HG03039 (cell line): ENCODE measurements at regions not wholly inside any gene's neighbourhood (a gene's known extent, or its start where the extent isn't known, plus 50 kb on each side); places are given as distances from the start of the nearest gene placed in this dataset.
"Not testable (repeated sequence)": the region's sequence is repeated elsewhere in the genome, so short reads cannot be mapped to it uniquely, and the experiment has no call there.

Source experiments
- ATAC-seq: cut with Tn5 transposase; IDR thresholded peaks from one replicate; pipeline ENCODE4 v1.9.1; 2021; ENCODE audit warnings: mild to moderate bottlenecking, moderate library complexity; ENCODE audit not compliant: unreplicated experiment

DNA sequence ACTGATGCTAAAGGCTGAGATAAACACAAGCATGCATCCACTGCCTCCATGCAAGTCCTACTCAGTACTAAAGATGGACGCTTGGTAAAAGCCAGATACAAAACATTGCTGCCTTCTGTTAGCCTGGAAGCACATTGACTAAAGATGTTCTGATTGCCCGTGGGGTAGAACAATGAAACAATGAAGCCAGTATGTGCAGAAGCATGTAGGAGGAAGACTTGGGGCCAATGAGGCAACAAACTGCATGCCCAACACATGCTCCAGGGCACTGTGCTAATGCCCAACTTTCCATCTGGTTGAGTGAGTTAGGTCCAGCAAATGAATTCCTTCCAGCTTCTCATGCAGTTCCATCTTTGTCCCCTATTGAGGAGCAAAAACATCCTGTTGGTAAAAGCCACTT, 1245.5 kb downstream of the GATA3 start:
- ATAC-seq, result no peak

DNA sequence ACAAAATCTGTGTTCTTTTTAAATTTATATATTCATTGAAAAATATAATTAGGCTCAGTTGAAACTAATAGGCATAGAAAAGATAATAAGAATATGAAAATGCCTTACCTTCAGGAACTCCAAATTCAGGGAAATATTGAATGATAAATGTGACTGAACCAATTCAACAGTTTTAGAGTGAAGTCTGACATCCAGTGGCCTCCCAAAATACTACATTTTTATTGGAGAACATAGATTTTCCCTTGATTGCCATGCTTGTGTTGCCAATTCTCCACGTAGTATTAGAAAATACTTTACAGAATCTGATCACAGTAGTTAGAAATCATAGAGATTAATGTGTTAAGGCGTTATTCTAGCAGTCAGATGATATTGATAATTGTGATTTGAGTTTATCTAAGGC, 1246.7 kb downstream of the GATA3 start:
- no peak for ATAC-seq

DNA sequence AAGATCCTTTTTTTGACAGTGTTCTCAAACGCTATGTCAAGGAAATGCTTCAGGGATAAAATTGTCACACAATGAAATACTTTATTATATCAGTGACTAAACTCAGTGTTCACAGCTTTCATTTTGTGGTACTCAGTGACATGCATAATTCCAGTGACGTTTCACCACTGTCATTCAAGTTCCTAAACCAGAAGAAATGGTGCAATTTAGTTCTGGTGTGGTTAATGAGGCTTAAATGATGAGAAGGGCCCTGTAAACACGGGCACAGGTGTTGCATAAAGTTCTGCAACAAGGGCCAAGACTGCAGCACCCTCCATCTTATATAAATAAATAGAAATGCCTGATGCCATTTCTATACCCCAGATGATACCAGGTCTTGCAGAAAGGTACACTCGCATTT, 1247.1 kb downstream of the GATA3 start:
- no peak for ATAC-seq

DNA sequence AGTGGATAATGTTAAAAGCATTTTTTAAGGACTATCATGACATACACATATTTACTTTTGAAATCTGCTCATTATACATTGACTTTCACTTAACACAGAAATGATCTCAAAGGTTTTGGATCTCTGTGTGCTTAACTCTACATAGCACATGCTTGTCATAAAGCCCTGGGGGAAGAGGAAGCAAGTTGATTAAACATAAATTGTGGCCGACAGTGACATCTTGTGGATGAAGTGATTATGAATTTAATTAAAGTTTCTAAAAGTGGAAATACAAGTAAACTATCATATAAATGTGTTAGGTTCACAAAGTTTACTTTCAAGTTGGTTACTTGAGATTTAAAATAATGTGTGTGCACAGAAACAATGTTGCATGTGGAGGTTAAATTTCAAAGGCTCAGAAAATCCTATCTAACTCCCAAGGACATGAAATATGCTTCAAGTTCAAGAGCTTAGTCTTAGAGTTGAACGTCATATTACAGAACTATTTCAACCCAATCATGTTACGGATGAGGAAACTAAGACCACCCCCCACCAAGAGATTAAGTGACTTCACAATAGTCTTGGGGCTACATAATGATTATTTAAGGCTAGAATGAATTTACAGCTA, 1247.8 kb downstream of the GATA3 start:
- no peak for ATAC-seq

DNA sequence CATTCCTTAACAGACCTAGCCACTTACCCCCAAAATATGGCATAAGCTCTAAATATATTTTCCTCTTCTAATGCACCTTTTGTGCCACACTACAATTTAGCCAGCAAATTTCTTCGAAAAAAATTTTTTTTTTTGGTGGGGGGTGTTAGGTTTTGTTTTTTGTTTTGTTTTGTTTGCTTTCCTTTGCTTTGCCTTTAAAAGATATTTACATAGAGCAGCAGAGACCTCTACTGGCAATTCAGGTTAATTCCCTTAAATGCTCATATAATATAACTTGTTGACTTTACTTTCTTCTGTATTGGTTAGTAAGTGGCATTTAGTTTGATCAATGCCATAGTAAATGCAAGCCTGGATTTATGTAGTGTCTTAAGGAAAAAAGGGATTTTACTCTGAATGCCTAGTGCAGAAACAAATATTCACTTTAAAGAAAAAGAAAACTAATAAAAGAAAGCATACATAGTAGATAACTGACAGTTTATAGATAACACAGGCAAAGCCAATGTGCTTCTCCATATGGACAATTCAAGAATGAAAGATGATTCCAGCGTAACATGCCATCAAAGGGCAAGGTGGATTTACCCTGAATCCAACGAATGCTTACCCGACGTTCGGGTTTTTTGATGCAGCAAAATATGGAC, 1250.6 kb downstream of the GATA3 start:
- ATAC-seq, result no peak

DNA sequence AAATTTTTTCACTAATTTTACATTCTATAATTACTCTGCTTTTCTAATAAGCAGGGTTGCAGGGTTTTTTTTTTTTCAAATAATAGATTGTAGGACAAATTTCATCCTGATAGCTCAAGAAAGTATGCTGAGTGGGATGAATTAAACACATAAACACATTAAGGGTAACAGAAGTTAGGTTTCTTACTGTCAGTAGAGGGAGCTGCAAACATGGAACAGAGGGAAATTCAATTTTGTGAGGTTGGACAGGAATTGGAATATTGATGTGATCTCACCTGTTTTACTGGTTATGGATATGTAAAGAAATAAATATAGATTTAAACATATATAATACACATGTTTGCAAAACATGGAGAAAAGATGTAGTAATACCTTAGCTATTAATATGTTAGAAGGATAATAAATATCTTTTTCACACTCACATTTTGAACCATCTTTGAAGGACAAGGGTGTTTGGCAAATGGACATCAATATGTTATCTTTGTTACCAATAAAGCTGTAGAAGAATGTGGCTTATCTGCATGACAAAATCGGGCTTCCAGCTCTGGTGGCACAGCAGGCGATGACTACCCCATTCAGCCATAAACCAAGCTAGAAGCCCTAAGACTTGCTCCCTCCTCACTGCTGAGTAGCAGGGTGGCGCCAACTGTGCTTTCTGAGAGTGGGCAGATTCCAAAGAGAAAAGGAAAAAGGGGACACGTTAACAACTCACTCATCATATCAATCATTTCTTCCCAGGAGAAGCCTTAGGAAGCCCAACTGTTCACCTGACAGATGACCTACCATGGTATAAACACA, 1257.4 kb downstream of the GATA3 start:
- no peak for ATAC-seq

DNA sequence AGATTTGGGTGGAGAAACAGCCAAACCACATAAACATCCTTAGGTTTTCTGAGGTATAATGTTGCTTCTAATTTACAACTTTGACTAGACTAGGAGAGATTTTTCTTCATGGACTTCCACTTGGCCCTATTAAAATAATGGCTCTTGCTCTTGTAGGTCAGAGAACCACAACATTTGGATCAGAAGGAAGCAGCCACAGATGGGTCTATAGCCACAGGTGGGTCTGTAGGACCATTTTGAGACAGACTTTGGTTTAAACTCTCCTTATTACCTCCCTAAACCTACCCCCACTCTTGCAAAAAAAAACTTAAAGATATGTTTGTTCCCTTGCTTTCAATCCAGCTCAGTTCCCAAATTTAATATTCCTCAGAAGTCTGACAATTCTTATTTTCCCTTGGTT, 1260.8 kb downstream of the GATA3 start:
- no peak for ATAC-seq

DNA sequence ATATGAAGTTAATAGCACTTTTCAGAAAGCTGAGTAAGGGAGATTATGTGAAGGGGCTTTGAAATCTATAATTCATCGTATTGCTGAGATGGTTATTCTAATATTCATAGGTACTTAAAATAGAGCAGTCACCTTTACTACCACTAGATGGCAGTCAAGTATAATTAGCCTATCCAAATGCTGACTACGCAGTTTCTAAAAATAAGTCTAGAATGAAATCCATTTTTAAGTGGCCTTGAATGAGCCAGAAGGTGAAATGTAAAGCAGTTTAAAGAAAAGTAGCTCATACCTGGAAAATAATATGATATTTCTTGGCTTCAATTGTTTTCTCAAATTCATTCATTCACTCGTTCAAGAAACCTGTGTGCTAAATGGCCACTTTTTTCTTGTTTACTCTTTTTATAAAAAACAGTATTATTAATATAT, 1277.1 kb downstream of the GATA3 start:
- no peak for ATAC-seq

DNA sequence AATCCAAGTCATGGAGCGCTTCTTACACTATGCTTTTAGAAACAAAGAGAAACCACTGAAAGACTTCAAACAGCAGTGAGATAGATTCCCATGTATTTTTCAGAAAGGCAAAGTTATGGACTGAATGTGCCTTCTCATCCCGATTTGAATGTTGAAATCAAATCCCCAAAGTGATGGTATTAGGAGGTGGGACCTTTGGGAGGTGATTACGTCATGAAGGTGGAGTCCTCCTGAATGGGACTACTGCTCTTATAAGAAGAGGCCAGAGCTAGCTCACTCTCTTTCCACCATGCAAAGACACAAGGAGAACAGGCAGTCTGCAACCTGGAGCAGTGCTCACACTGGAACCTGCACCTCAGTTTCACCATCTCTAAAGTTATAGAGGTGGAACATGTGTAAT, 1279.8 kb downstream of the GATA3 start:
- no peak for ATAC-seq

DNA sequence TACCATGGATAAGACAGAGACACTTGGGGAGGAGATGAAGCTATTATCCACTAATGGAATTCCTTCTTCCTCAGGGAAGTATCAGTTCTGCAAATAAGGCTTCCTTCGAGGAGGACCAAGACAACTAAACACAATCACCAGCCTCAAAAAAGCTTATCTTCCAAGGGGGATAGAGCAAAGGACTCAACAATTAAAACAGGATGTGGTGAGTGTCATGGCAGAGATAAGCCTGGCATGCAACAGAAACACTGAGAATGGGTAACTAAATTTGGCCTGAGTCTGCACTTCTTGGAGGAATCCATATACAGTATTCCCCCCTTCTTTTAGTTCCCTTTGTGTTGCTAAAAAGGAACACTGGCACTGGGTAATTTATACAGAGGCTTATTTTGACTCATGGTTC, 1285.2 kb downstream of the GATA3 start:
- no peak for ATAC-seq

DNA sequence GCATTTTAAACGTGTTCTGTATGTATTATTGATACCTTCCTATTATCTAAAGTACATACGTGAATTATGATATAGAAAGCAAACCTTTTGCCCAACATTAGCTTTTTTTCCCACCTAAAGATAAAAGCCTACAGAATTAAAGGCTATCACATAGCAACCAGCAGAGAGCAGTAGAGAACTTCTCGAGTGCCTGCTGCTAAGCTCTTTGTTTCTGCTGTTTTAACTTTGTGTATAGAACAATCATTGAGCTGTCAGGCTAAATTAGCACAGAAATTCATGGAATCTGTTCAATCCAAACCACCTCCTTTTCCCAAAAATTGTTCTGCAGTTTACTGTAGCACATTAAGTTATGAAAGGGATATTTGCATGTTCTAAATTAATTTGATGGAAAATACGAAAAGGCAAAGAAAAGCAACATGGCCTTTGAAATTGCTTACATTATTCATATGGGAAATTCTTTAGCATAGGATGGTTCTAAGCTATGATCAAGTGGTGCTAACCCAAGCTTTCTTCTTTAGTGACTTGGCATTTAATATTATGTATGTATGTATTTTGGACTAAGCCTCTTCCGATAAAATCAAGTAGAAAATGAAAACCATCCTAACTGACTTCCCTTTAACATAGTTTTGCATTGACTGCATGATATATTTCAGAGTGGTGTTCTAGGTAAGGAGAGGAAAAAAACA, 1288.5 kb downstream of the GATA3 start:
- no peak for ATAC-seq

DNA sequence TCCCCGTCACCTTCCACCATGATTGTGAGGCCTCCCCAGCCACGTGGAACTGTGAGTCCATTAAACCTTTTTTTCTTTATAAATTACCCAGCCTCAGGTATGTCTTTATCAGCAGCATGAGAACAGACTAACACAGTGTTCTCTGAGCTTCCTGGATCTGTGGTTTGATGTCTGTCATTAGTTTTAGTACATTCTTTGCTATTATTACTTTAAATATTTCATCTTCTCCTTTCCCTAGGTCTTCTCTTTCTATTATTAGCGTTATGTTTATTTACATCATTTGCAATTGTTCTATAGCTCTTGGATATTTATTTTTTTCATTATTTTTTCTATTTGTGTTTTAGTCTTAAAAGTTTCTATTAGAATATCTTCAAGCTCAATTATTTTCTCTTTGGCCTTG, 1293.4 kb downstream of the GATA3 start:
- ATAC-seq, result not testable (repeated sequence)

DNA sequence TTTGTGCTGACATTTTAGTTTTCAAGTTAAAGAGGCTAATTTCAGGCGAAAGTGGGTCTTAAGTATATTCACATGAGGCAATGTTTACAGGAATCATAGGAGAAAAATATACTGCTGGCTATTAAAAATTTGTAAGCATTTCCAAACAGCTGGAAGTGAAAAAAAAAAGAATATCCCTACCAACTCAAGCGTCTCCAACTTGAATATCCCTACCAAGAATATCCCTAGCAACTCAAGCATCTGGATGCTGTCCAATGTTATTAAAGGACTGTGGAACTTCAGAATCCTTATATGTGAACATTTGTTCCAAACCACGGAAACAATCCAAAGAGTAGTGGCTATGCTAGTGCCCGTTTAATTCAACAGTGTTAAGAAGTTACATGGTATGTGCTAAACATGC, 1303.0 kb downstream of the GATA3 start:
- no peak for ATAC-seq

DNA sequence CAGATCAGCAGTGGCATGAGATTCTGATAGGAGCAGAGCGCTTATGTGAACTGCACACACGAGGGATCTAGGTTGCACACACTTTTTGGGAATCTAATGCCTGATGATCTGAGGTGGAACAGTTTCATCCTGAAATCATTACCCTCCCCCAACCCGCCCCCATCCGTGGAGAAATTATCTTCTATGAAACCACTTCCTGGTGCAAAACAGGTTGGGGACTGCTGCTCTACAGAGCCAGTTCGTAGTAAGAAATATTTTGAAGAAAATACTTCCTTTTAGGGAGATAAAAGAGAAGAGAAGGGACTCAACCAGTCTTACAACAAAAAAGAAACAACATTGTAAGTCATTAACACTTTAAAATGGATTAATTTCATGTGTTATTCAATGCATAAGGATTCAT, 1308.2 kb downstream of the GATA3 start:
- ATAC-seq, result no peak

DNA sequence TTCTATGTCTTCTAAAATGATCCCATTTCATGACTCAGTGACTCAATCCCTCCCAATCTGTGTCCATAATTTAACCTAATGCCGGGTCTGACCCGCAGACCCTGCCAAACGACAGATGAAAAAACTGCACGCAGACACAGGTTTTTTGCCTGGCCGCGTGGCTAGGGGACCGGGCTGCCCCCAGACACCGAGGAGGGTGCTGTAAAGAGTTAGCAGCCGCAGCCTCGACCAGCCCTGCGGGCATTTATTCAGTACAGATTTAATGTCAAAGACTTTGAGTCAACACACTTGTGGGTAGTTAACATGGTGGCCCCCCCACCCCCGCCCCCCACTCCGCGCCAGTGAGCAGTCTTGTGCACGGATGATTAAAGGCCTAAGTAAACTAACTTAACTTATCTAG, 1324.7 kb downstream of the GATA3 start:
- ATAC-seq, result no peak

DNA sequence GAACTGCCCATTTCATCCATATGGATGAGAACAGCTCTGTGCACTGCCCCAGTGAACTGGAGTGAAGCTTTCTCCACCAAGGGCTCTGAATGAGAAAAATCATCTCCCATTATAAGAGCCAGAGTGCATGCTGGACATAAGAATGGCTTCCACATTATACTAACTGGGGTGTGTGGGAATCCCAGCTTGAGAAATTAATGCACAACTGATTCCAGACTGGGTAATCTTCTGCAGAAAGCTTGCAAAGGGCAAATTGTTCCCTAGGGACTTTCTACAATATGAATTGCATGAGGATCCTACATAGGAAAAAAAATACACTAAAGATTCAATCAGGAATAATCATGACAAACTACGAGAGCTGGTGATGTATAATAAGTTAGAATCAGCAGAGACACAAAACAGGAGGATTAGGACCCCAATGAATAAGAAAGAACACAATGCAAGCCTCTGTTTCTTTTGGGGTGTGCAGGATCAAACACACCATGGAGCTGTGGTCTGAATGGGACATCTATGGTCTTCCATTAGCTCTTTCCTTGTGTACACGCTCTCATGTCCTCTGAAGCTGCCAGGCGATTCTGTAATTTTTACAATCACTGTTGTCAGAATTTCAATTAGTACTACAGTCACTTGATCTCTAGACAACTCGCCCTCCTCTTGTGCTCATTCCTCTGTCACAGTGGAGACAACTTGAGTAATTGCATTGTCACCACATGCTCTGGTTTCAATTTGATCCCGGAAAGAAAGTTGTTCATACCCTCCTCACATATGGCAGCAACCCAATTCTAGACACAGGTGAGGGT, 1327.4 kb downstream of the GATA3 start:
- no peak for ATAC-seq

DNA sequence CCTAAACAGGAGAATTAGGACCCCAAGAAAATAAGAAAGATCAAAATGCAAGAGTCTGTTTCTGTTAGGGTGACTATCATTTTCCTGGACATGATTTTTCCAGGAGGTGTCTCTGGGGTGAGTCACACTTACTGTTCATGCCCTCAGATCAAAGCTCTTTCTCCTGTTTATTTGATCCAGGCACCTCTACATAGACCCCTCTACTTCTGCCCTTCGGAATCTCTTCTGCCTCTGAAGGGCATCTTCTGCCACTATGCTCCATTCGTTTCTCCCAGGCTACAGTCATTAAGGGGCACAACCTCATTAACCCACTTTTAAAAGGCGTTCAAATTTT, 1328.0 kb downstream of the GATA3 start:
- no peak for ATAC-seq

DNA sequence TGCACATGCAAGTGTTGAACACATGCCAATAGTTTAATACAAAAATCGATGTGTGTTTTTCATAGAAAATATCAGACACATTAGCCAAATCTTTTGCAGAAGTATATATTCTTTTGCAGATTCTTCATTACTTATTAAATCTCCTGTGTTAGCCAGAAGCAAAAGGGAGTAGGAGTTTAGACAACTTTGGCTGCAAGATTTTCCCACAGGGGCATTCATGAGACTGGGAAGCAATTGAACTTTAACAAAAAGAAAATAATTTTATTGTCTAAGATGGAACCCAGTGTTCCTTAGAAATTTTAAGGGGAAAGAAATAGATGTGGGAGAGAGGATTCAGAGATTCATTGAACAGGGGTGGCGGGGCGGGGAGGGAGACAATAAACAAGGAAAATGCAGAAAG, 1336.0 kb downstream of the GATA3 start:
- ATAC-seq, result no peak

DNA sequence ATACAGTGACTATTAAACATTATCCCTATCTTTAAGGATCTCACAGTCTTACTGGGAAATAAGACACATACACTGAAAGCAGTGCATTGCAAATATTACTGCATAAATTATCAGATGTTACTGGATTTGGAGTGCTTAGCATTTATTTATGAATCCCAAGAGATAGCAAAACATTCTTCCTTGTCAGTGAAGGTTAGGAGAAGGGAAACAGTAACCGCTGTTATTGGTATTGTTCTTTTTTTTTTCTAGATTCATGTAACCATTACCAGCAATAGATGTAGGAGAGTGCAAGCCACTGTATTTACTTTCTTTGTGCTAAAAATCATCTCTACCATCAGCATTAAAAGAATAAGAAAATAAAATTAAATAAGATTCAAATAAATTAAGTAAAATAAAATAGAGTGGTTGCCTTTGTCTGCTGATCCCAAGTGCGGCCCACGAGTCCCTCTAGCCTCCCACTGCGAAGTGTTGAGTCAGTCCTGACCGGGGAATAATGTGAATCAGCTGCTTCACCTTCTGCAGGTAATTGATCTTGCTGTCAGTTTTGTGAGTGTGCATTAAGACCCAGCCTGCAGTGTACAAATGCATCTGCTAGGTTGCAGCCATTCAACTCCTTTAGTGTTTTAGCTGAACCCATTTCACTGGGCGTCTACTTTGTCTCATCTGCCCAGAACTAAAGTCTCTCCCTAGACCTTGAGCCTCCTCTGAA, 1344.9 kb downstream of the GATA3 start:
- ATAC-seq, result no peak

DNA sequence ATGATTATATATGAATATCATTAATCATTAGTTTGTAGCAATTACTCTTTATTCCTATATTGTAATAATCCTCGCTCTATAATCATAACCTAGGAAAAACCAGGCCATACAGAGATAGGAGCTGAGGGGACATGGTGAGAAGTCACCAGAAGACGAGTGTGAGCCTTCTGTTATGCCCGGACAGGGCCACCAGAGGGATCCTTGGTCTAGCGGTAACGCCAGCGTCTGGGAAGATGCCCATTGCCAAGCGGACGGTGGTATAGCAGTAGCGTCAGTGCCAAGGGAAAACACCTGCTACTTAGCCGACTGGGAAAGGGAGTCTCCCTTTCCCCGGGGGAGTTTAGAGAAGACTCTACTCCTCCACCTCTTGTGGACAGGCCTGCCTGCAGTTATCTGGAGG, 1347.6 kb downstream of the GATA3 start:
- ATAC-seq, result not testable (repeated sequence)
